SK-N-MC (cell line): ENCODE measurements at regions not wholly inside any gene's neighbourhood (a gene's known extent, or its start where the extent isn't known, plus 50 kb on each side); places are given as distances from the start of the nearest gene placed in this dataset.
"Not testable (repeated sequence)": the region's sequence is repeated elsewhere in the genome, so short reads cannot be mapped to it uniquely, and the experiment has no call there.

ENCODE experiments used
- DNase-seq: peaks from one replicate; pipeline ENCODE4 v3.0.0-alpha.2; 2011; ENCODE audit warnings: low read depth, low spot score
- H3K27ac ChIP-seq: fragments of 200-600 bp; sonication (generic); 2 replicates; pipeline ENCODE4 v1.5.1; 2016; ENCODE audit warnings: mixed run types
- H3K36me3 ChIP-seq: fragments of 200-600 bp; sonication (generic); 2 replicates; pipeline ENCODE4 v1.6.1; 2017; ENCODE audit warnings: antibody characterized with exemption, low read length, mixed read lengths; ENCODE audit not compliant: insufficient read depth
- H3K4me3 ChIP-seq: fragments of 200-600 bp; sonication (generic); 2 replicates; pipeline ENCODE4 v1.5.1; 2016
- H3K9ac ChIP-seq: fragments of 200-600 bp; sonication (generic); 2 replicates; pipeline ENCODE4 v1.8.0; 2017; ENCODE audit warnings: mixed run types, mixed read lengths; ENCODE audit not compliant: insufficient read length
- H3K9me3 ChIP-seq: fragments of 200-600 bp; sonication (generic); 2 replicates; pipeline ENCODE4 v1.6.1; 2017; ENCODE audit warnings: low read depth, mild to moderate bottlenecking, antibody characterized with exemption, low read length, moderate library complexity, mixed read lengths
- EZH2 ChIP-seq: fragments of 200-600 bp; sonication (generic); IDR thresholded peaks from one replicate; pipeline ENCODE4 v1.6.1; 2017; ENCODE audit warnings: antibody characterized with exemption
- FOXP2 ChIP-seq: optimal IDR thresholded peaks from 2 replicates; pipeline ENCODE3; 2011; ENCODE audit warnings: mild to moderate bottlenecking, moderate library complexity; ENCODE audit not compliant: insufficient read depth; ENCODE audit errors: extremely low read length, control extremely low read depth
- POLR2AphosphoS5 ChIP-seq: IDR thresholded peaks from 2 replicates; pipeline ENCODE4 v1.6.1; 2012; ENCODE audit warnings: mild to moderate bottlenecking, low read depth, low read length, borderline replicate concordance

DNA sequence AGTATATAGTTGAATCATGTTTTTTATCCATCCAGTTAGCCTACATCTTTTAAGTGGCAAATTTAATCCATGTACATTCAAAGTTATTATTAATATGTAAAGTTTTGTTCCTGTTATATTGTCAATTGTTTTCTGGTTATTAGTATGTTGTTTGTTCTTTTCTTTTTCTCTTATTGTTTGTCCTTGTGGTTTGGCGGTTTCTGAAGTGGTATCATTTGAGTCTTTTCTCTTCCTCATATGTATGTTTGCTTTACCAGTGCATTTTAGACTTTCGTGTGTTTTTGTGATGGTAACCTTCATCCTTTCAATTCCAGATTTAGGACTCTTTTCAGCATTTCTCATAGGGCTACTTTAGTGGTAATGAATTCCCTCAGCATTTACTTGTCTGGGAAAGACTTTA is 130.4 kb upstream of the RFX3 start:
- no peak overlapping the region for H3K9ac ChIP-seq
- no peak for TF ChIP-seq EZH2
- TF ChIP-seq POLR2AphosphoS5: no peak
- TF ChIP-seq FOXP2: no peak
- H3K36me3 ChIP-seq: no peaks in the 10 kb centered on the region
- no peak for DNase-seq
- no peak overlapping the region for H3K27ac ChIP-seq
- no peaks in the 10 kb centered on the region for H3K9me3 ChIP-seq
- H3K4me3 ChIP-seq: no peak overlapping the region

DNA sequence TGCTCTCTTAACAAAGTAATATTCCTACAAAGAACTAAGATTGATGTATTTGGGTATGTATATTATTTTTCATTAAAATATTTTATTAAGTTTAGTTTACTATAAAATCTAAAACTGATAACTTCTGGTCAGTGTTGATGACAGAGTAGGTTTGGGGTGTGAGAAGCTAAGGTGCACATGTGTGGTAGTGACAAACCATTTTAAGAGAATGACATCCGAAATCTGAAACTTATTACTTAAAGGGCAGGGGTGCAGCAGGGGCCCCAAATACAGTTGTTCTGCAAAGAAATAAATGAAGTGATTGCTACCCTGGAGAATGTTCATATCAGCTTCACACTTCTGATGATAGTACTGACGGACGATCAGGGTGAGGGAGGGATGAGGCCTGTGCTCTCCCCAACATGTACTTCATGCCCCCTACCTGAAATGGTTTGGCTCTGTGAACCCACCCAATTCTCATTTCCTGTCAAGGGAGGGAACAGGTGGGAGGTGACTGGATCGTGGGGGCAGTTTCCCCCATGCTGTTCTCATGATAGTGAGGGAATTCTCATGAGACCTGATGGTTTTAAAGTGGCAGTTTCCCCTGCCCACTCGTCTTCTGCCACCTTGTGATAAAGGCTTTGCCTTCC is 125.3 kb upstream of the RFX3 start:
- no peaks in the 10 kb centered on the region for H3K9me3 ChIP-seq
- H3K4me3 ChIP-seq: no peak overlapping the region
- TF ChIP-seq EZH2: no peak
- TF ChIP-seq FOXP2: no peak
- no peak for TF ChIP-seq POLR2AphosphoS5
- H3K27ac ChIP-seq: no peak overlapping the region
- H3K36me3 ChIP-seq: no peaks in the 10 kb centered on the region
- DNase-seq: no peak
- no peak overlapping the region for H3K9ac ChIP-seq

DNA sequence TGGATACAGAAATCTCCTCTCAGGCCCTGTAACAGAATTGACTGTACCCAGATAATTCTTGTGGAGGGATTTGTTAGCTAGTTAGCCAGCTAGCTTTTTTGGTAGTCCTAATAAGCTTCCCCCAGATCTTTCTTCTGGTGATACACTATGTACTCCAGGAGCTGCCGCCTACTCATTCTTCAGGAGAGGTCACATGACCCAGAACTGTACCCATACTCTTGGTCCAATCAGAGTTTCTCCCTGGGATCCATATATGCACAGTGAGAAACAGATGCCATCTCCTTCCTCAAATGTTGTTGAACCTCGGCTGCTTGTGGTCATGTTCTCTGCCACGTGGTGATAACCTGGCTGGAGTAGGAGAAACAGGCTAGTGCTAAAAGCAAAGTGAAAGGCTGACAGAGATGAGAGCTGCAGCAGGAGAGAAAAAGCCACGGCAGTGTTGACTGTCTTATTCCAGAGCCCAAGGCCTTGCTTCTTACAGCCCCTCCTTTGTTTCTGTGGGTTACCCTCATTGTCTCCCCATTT is 123.0 kb upstream of the RFX3 start:
- Histone ChIP-seq H3K9ac (no peak overlapping the region), H3K27ac (no peak overlapping the region), H3K4me3 (no peak overlapping the region), H3K36me3 (no peaks in the 10 kb centered on the region), H3K9me3 (no peaks in the 10 kb centered on the region)
- no peak for DNase-seq
- no peak for TF ChIP-seq FOXP2
- no peak for TF ChIP-seq EZH2
- TF ChIP-seq POLR2AphosphoS5: no peak

DNA sequence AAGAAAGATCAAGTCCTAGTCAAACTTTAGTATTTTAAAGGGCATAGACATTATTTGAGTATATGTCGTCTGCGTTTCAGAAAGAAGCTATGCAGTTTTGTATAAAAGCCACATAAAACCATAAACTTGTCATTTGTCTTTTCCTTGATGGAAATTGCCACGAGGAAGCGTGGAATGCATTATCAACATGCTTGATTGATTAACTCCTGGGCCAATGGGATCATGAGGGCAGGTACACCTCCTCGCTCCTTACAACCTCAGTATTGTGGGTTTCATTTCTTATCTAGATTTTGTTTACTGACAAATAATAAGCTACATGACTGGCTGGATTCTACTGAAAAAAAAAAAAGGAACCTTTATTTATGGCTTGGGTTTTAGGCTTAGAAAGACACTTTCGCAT is 122.5 kb upstream of the RFX3 start:
- no peaks in the 10 kb centered on the region for H3K36me3 ChIP-seq
- TF ChIP-seq POLR2AphosphoS5 (no peak), EZH2 (no peak)
- no peak overlapping the region for H3K9ac ChIP-seq
- H3K4me3 ChIP-seq: no peak overlapping the region
- no peak overlapping the region for H3K27ac ChIP-seq
- DNase-seq: no peak
- H3K9me3 ChIP-seq: no peaks in the 10 kb centered on the region

DNA sequence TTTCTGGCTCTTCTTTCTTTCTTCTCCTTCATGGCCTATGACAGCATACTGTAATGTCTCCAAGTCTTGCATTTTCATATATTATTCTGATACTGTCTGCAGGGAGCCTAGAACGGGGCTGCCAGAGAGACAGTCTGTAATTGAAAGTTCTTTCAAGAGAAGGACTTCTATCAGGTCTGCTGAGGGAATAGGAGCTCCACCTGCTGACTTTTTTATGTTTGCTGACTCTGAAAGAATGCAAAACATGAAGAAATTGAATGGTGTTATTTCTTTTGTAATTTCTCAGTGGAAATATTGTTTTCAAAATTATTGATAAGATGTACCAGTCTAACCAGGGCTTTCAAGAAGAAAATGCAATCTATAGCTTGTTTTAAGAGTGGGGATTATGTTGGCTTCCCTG is 121.9 kb upstream of the RFX3 start:
- TF ChIP-seq POLR2AphosphoS5 (no peak), EZH2 (no peak), FOXP2 (no peak)
- no peak for DNase-seq
- no peak overlapping the region for H3K4me3 ChIP-seq
- no peaks in the 10 kb centered on the region for H3K9me3 ChIP-seq
- no peak overlapping the region for H3K9ac ChIP-seq
- H3K27ac ChIP-seq: no peak overlapping the region
- H3K36me3 ChIP-seq: no peaks in the 10 kb centered on the region

DNA sequence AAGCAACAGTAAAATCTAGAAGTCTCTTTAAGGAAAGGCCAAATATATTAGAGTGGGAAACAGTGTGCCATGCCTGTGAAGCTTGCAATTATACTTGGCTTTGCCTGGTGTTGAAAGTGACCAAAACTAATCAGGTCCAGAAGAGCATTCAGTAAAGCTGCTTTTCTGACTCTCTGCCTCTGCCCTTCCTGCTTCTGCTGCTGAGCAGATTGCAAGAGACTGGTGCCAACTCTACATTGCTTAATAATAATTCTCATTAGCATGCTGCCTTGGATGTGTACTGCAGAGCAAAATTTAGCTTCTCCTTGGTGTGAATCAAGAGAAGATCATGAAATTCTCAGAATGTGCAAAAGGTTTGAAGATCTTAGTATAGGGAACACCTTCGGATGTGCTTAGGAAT is 120.4 kb upstream of the RFX3 start:
- no peaks in the 10 kb centered on the region for H3K9me3 ChIP-seq
- no peaks in the 10 kb centered on the region for H3K36me3 ChIP-seq
- H3K4me3 ChIP-seq: no peak overlapping the region
- H3K9ac ChIP-seq: no peak overlapping the region
- DNase-seq: no peak
- no peak overlapping the region for H3K27ac ChIP-seq
- no peak for TF ChIP-seq EZH2
- TF ChIP-seq POLR2AphosphoS5: no peak
- no peak for TF ChIP-seq FOXP2

DNA sequence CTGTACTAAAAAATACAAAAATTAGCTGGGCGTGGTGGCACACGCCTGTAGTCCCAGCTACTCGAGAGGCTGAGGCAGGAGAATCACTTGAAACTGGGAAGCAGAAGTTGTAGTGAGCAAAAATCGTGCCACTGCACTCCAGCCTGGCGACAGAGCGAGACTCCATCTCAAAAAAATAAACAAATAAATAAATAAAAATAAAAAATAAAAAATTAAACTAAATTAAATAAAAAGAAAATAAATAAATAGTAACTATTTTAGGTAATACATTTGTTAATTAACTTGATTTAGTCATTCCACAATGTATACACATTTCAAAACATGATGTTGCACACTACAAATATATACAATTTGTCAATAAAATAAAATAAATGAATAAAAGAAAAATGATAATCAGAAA is 116.3 kb upstream of the RFX3 start:
- H3K36me3 ChIP-seq, H3K9ac ChIP-seq, DNase-seq, H3K4me3 ChIP-seq, H3K9me3 ChIP-seq, H3K27ac ChIP-seq: not testable (repeated sequence)

DNA sequence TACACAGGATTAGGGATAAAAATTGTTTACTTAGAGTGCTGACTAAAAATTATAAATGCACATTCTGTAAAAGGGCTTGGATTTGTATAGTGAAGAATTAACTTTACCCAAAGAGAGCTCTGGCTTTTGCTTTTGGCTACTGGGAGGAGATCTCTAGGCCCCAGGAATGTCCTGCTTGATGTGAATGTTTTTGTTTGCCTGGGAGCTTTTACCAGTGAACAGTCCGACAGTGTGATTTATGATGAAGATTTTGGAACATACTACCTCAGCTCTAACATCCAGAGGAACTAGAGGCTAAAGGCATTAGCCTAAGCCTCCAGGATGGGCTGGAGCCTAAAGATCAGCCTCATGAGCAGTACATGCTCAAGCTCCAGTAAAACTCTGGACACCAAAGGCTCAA is 103.7 kb upstream of the RFX3 start:
- no peak overlapping the region for H3K4me3 ChIP-seq
- no peak overlapping the region for H3K27ac ChIP-seq
- H3K36me3 ChIP-seq: no peaks in the 10 kb centered on the region
- H3K9me3 ChIP-seq: no peaks in the 10 kb centered on the region
- TF ChIP-seq FOXP2 (no peak), POLR2AphosphoS5 (no peak), EZH2 (no peak)
- no peak overlapping the region for H3K9ac ChIP-seq
- no peak for DNase-seq

DNA sequence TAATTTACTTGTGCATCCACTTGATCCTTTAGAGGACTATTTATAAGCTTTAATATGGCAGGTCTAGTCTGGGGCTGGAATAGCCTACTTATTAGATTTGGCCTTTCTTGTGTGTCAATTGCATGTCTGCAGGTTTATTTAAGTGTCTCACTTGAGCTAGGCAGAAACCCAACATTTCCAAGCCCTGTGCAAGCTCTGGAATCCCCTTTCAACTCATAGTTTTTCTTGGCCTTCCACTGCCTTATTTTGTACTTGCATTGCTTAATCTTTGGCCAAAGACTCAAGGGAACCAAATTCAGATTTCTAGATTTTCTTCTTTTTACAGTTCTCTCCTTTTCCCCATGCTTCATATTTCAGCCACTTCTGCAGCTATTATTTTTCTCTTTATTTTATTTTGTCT is 102.4 kb upstream of the RFX3 start:
- Histone ChIP-seq H3K9ac (no peak overlapping the region), H3K36me3 (no peaks in the 10 kb centered on the region), H3K4me3 (no peak overlapping the region), H3K27ac (no peak overlapping the region), H3K9me3 (no peaks in the 10 kb centered on the region)
- no peak for DNase-seq
- TF ChIP-seq FOXP2 (no peak), EZH2 (no peak), POLR2AphosphoS5 (no peak)

DNA sequence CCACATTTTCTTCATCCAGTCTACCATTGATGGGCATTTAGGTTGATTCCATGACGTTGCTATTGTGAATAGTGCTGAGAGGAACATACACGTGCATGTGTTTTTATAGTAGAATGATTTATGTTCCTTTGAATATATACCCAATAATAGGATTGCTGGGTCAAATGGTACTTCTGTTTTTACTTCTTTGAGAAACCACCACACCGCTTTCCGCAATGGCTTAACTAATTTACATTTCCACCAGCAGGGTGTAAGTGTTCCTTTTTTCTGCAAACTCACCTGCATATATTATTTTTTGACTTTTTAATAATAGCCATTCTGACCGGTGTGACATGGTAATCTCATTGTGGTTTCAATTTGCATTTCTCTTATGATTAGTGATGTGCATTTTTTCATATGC is 82.2 kb upstream of the RFX3 start:
- no peak for TF ChIP-seq FOXP2
- no peak for TF ChIP-seq EZH2
- TF ChIP-seq POLR2AphosphoS5: no peak
- no peak overlapping the region for H3K27ac ChIP-seq
- no peaks in the 10 kb centered on the region for H3K36me3 ChIP-seq
- no peaks in the 10 kb centered on the region for H3K9me3 ChIP-seq
- no peak for DNase-seq
- no peak overlapping the region for H3K9ac ChIP-seq
- no peak overlapping the region for H3K4me3 ChIP-seq
